ENCODE measurements at regions not wholly inside any gene's neighbourhood (a gene's known extent, or its start where the extent isn't known, plus 50 kb on each side); places are given as distances from the start of the nearest gene placed in this dataset.

DNA sequence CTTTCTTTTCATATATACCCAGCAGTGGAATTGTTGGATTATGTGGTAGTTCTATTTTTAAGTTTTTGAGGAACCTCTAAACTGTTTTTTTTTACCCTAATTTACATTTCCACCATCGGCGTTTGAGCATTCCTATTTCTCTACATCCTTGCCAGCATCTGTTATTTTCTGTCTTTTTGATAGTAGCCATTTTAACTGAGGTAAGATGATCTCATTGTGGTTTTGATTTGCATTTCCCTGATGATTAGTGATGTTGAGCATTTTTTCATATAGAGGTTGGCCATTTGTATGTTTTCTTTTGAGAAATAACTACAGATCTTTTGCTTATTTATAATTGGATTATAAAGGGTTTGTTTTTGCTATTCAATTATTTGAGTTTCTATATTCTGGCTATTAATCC is 71.7 kb upstream of the TNC start:
- Histone ChIP-seq H3K4me2 (no peak overlapping the region), H3K4me3 (no peak overlapping the region), H3K27ac (no peak overlapping the region), H3K4me1 (no peaks in the 10 kb centered on the region), H3K9me3 (peaks cover 13% of the 10 kb centered on the region; the same call in 1 of the 3 replicates)
- DNase-seq (ENCODE audit: low read depth in 1 of 2, low spot score in 1 of 2) (no peak), ATAC-seq (no peak), FAIRE-seq (no peak)
- POLR2A ChIA-PET, result no interaction called here
- TF ChIP-seq HOXA7 (CRISPR knock-in tag; IDR thresholded peaks at IDR 0.05), result no peak
- TF ChIP-seq, protein P1, sequence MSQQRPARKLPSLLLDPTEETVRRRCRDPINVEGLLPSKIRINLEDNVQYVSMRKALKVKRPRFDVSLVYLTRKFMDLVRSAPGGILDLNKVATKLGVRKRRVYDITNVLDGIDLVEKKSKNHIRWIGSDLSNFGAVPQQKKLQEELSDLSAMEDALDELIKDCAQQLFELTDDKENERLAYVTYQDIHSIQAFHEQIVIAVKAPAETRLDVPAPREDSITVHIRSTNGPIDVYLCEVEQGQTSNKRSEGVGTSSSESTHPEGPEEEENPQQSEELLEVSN (IDR thresholded peaks at IDR 0.05; ENCODE audit: borderline replicate concordance, low read depth), result no peak
- TF ChIP-seq CHD2 (IDR thresholded peaks at IDR 0.05; ENCODE audit: low read length, partially characterized antibody), result no peak
- no peak for TF ChIP-seq NR3C1 (IDR thresholded peaks at IDR 0.05)
- no peak for TF ChIP-seq ATOH8 (CRISPR knock-in tag; IDR thresholded peaks at IDR 0.05; ENCODE audit: low read depth)
- TF ChIP-seq, protein P2, sequence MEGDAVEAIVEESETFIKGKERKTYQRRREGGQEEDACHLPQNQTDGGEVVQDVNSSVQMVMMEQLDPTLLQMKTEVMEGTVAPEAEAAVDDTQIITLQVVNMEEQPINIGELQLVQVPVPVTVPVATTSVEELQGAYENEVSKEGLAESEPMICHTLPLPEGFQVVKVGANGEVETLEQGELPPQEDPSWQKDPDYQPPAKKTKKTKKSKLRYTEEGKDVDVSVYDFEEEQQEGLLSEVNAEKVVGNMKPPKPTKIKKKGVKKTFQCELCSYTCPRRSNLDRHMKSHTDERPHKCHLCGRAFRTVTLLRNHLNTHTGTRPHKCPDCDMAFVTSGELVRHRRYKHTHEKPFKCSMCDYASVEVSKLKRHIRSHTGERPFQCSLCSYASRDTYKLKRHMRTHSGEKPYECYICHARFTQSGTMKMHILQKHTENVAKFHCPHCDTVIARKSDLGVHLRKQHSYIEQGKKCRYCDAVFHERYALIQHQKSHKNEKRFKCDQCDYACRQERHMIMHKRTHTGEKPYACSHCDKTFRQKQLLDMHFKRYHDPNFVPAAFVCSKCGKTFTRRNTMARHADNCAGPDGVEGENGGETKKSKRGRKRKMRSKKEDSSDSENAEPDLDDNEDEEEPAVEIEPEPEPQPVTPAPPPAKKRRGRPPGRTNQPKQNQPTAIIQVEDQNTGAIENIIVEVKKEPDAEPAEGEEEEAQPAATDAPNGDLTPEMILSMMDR (IDR thresholded peaks at IDR 0.05), result no peak
- no peak for TF ChIP-seq GATA3 (IDR thresholded peaks at IDR 0.05; ENCODE audit: borderline replicate concordance)
- 21% methylated on average over 1 of the region's 2 CpGs for WGBS (ENCODE audit: missing lambda C conversion rate)
- CTCF ChIA-PET, result no interaction called here

GRCh38 chr9:115191667-115192066 is 73.7 kb upstream of the TNC start:
- Histone ChIP-seq H3K4me2 (no peak overlapping the region), H3K9me3 (peaks cover 13% of the 10 kb centered on the region; the same call in 1 of the 3 replicates), H3K4me1 (no peaks in the 10 kb centered on the region), H3K27ac (no peak overlapping the region), H3K4me3 (no peak overlapping the region)
- FAIRE-seq (no peak), ATAC-seq (no peak), DNase-seq (ENCODE audit: low read depth in 1 of 2, low spot score in 1 of 2) (no peak)
- no peak for TF ChIP-seq HDAC2 (IDR thresholded peaks at IDR 0.05)
- TF ChIP-seq, protein P3, sequence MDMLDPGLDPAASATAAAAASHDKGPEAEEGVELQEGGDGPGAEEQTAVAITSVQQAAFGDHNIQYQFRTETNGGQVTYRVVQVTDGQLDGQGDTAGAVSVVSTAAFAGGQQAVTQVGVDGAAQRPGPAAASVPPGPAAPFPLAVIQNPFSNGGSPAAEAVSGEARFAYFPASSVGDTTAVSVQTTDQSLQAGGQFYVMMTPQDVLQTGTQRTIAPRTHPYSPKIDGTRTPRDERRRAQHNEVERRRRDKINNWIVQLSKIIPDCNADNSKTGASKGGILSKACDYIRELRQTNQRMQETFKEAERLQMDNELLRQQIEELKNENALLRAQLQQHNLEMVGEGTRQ (IDR thresholded peaks at IDR 0.05), result no peak
- no peak for TF ChIP-seq NFE2L2 (conservative IDR thresholded peaks at IDR 0.05; ENCODE audit: low read length)
- no peak for TF ChIP-seq BHLHE40 (IDR thresholded peaks at IDR 0.05; ENCODE audit: low read depth, low read length)
- no peak for TF ChIP-seq NR3C1 (IDR thresholded peaks at IDR 0.05)
- no peak for TF ChIP-seq CHD2 (IDR thresholded peaks at IDR 0.05; ENCODE audit: low read length, partially characterized antibody)
- no peak for TF ChIP-seq MAFK (IDR thresholded peaks at IDR 0.05; ENCODE audit: partially characterized antibody)
- no peak for TF ChIP-seq GATA3 (IDR thresholded peaks at IDR 0.05; ENCODE audit: borderline replicate concordance)
- no peak for TF ChIP-seq EHMT2 (IDR thresholded peaks at IDR 0.05; ENCODE audit: low read depth)
- 75% methylated on average over 3 of the region's 3 CpGs for WGBS (ENCODE audit: missing lambda C conversion rate)
- CTCF ChIA-PET, result no interaction called here
- POLR2A ChIA-PET, result no interaction called here

DNA sequence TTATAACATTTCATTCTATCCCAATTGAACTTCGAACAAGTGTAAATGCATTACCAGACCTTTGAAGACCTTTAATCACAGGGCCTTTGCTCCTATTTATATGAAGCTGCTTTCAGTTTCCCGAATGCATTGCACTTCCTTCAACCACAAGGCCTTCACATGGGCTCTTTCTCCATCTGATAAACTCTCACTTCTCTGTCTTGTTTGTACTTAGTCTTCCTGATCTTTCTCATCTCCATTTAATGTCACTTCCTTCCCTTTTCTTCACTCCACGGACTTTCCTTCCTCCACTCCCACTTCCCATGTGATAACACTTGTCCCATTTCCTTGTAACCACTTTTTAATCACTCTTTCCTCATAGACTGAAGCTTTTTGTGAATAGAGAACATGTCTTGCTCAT is 74.3 kb upstream of the TNC start:
- ChIA-PET CTCF (no interaction called here), POLR2A (no interaction called here)
- no peak overlapping the region for H3K27ac ChIP-seq
- ATAC-seq, result no peak
- no peak overlapping the region for H3K4me3 ChIP-seq
- peaks cover 13% of the 10 kb centered on the region; the same call in 1 of the 3 replicates for H3K9me3 ChIP-seq
- no peak for DNase-seq (ENCODE audit: low read depth in 1 of 2, low spot score in 1 of 2)
- FAIRE-seq, result no peak
- no peaks in the 10 kb centered on the region for H3K4me1 ChIP-seq
- WGBS (ENCODE audit: missing lambda C conversion rate), result 32% methylated on average over 3 of the region's 3 CpGs
- H3K4me2 ChIP-seq, result no peak overlapping the region
- TF ChIP-seq GATA3 (IDR thresholded peaks at IDR 0.05; ENCODE audit: borderline replicate concordance) (no peak), TFCP2L1 (CRISPR knock-in tag; IDR thresholded peaks at IDR 0.05) (no peak), ZSCAN20 (CRISPR knock-in tag; IDR thresholded peaks at IDR 0.05) (no peak), NR3C1 (IDR thresholded peaks at IDR 0.05) (no peak), JUN (IDR thresholded peaks at IDR 0.05) (no peak), MAFK (IDR thresholded peaks at IDR 0.05; ENCODE audit: partially characterized antibody) (no peak), RNF2 (IDR thresholded peaks at IDR 0.05; ENCODE audit: borderline replicate concordance, low read depth) (no peak), EHMT2 (IDR thresholded peaks at IDR 0.05; ENCODE audit: low read depth) (no peak), BCL3 (IDR thresholded peaks at IDR 0.05) (no peak), HMGXB4 (CRISPR knock-in tag; IDR thresholded peaks at IDR 0.05; ENCODE audit: borderline replicate concordance) (no peak), RFX5 (IDR thresholded peaks at IDR 0.05) (no peak), HEYL (CRISPR knock-in tag; IDR thresholded peaks at IDR 0.05) (no peak), HDAC2 (IDR thresholded peaks at IDR 0.05) (no peak), FOSL2 (IDR thresholded peaks at IDR 0.05) (no peak), FOSL2 (CRISPR knock-in tag; IDR thresholded peaks at IDR 0.05) (no peak), RARB (CRISPR knock-in tag; IDR thresholded peaks at IDR 0.05) (no peak), FOSB (CRISPR knock-in tag; IDR thresholded peaks at IDR 0.05) (no peak), NFE2L2 (conservative IDR thresholded peaks at IDR 0.05; ENCODE audit: low read length) (no peak)
- TF ChIP-seq, protein P2 (IDR thresholded peaks at IDR 0.05), result no peak
